ENCODE measurements at regions not wholly inside any gene's neighbourhood (a gene's known extent, or its start where the extent isn't known, plus 50 kb on each side); places are given as distances from the start of the nearest gene placed in this dataset.

- intact Hi-C loops (cut with DNase I, micrococcal nuclease), result no loop called here
Observed at GRCh38 chr10:8182806-8183205, 128.3 kb downstream of the GATA3 start.

GRCh38 chr10:8183241-8183704 is 128.8 kb downstream of the GATA3 start:
- Histone ChIP-seq H3K9me3 (no peaks in the 10 kb centered on the region), H3K4me3 (no peak overlapping the region), H3K4me1 (ENCODE audit: low read depth) (no peaks in the 10 kb centered on the region), H3K36me3 (ENCODE audit: low read depth) (no peaks in the 10 kb centered on the region)
- ATAC-seq (no peak), DNase-seq (no peak)
- no peak for TF ChIP-seq CTCF (IDR thresholded peaks at IDR 0.05)
- intact Hi-C loops (cut with DNase I, micrococcal nuclease), result no loop called here

More at GRCh38 chr10:8182806-8183205, 128.3 kb downstream of the GATA3 start:
- no peak for TF ChIP-seq CTCF (IDR thresholded peaks at IDR 0.05)
- no peak for DNase-seq
- ATAC-seq, result no peak
- H3K4me1 ChIP-seq (ENCODE audit: low read depth), result no peaks in the 10 kb centered on the region
- no peaks in the 10 kb centered on the region for H3K9me3 ChIP-seq
- no peak overlapping the region for H3K4me3 ChIP-seq
- H3K36me3 ChIP-seq (ENCODE audit: low read depth), result no peaks in the 10 kb centered on the region

GRCh38 chr10:8187171-8187666 is 132.7 kb downstream of the GATA3 start:
- ATAC-seq (no peak), DNase-seq (no peak)
- intact Hi-C loops (cut with DNase I, micrococcal nuclease), result no loop called here
- no peaks in the 10 kb centered on the region for H3K4me1 ChIP-seq (ENCODE audit: low read depth)
- H3K9me3 ChIP-seq, result no peaks in the 10 kb centered on the region
- no peak for TF ChIP-seq CTCF (IDR thresholded peaks at IDR 0.05)
- H3K36me3 ChIP-seq (ENCODE audit: low read depth), result no peaks in the 10 kb centered on the region
- no peak overlapping the region for H3K4me3 ChIP-seq

GRCh38 chr10:8189458-8189857 is 135.0 kb downstream of the GATA3 start:
- intact Hi-C loops (cut with DNase I, micrococcal nuclease), result no loop called here
- no peak for TF ChIP-seq CTCF (IDR thresholded peaks at IDR 0.05)
- Histone ChIP-seq H3K4me3 (no peak overlapping the region), H3K4me1 (ENCODE audit: low read depth) (no peaks in the 10 kb centered on the region), H3K9me3 (no peaks in the 10 kb centered on the region), H3K36me3 (ENCODE audit: low read depth) (no peaks in the 10 kb centered on the region)
- DNase-seq (no peak), ATAC-seq (no peak)

- no peak overlapping the region for H3K4me3 ChIP-seq
- no peaks in the 10 kb centered on the region for H3K36me3 ChIP-seq (ENCODE audit: low read depth)
- TF ChIP-seq CTCF (IDR thresholded peaks at IDR 0.05), result no peak
- intact Hi-C loops (cut with DNase I, micrococcal nuclease), result no loop called here
- DNase-seq (no peak), ATAC-seq (no peak)
- no peaks in the 10 kb centered on the region for H3K9me3 ChIP-seq
- no peaks in the 10 kb centered on the region for H3K4me1 ChIP-seq (ENCODE audit: low read depth)
Observed at GRCh38 chr10:8192301-8192700, 137.8 kb downstream of the GATA3 start.

- H3K36me3 ChIP-seq (ENCODE audit: low read depth), result no peaks in the 10 kb centered on the region
- no peaks in the 10 kb centered on the region for H3K4me1 ChIP-seq (ENCODE audit: low read depth)
- no peak for TF ChIP-seq CTCF (IDR thresholded peaks at IDR 0.05)
- ATAC-seq (no peak), DNase-seq (no peak)
- no peak overlapping the region for H3K4me3 ChIP-seq
- intact Hi-C loops (cut with DNase I, micrococcal nuclease), result no loop called here
- no peaks in the 10 kb centered on the region for H3K9me3 ChIP-seq
Observed at GRCh38 chr10:8193546-8193945, 139.1 kb downstream of the GATA3 start.

Measured in mucosa of descending colon (tissue), 3 donors.